K562 (cell line): ENCODE measurements at regions not wholly inside any gene's neighbourhood (a gene's known extent, or its start where the extent isn't known, plus 50 kb on each side); places are given as distances from the start of the nearest gene placed in this dataset.

ENCODE experiments used
- CCNT2 ChIP-seq: IDR thresholded peaks from 2 replicates; pipeline ENCODE4 v1.6.1; 2011; ENCODE audit warnings: borderline replicate concordance, low read depth, mild to moderate bottlenecking, moderate library complexity, mixed read lengths, low read length; ENCODE audit not compliant: insufficient read length; ENCODE audit errors: extremely low read depth
- CTCFL ChIP-seq: IDR thresholded peaks from 2 replicates; pipeline ENCODE4 v1.6.1; 2011; ENCODE audit warnings: borderline replicate concordance, low read depth, mild to moderate bottlenecking, moderate library complexity, low read length; ENCODE audit not compliant: insufficient read depth, poor library complexity, severe bottlenecking
- CXXC5 ChIP-seq: fragments of 250-450 bp; sonication (Bioruptor Pico); IDR thresholded peaks from 2 replicates; pipeline ENCODE4 v1.8.0; 2022; ENCODE audit warnings: inconsistent platforms, mild to moderate bottlenecking, moderate library complexity
- GABPB1 ChIP-seq: sonication (generic); formaldehyde crosslinking; IDR thresholded peaks from 2 replicates; pipeline ENCODE4 v1.8.0; 2022; ENCODE audit warnings: mild to moderate bottlenecking, missing genetic modification reagents
- JUND ChIP-seq, 2 experiments: IDR thresholded peaks; 2 replicates in 1 of 2; 3 replicates in 1 of 2; pipeline ENCODE4 v1.6.1; 2011; ENCODE audit warnings: borderline replicate concordance in 2 of 2, low read depth in 2 of 2, low read length in 2 of 2, improper control_type of control experiment in 1 of 2, missing biosample characterization in 1 of 2, missing genetic modification characterization in 1 of 2, missing genetic modification reagents in 1 of 2
- KLF1 ChIP-seq: fragments of 450-650 bp; IDR thresholded peaks from 2 replicates; pipeline ENCODE4 v1.6.1; 2016; ENCODE audit warnings: missing genetic modification characterization, missing compliant biosample characterization
- NR2C1 ChIP-seq, 2 experiments: fragments of 450-650 bp; IDR thresholded peaks; 2 replicates each; pipeline ENCODE4 v1.6.1; 2017; ENCODE audit warnings: mild to moderate bottlenecking in 2 of 2, antibody characterized with exemption in 1 of 2, inconsistent platforms in 1 of 2, missing compliant biosample characterization in 1 of 2, missing genetic modification characterization in 1 of 2
- RERE ChIP-seq: sonication (generic); formaldehyde crosslinking; IDR thresholded peaks from 2 replicates; pipeline ENCODE4 v1.8.0; 2023; ENCODE audit warnings: missing genetic modification reagents, mild to moderate bottlenecking, borderline replicate concordance
- SMARCA5 ChIP-seq: fragments of 450-650 bp; IDR thresholded peaks from 2 replicates; pipeline ENCODE4 v1.6.1; 2016
- SP2 ChIP-seq: IDR thresholded peaks from 2 replicates; pipeline ENCODE4 v1.6.1; 2011; ENCODE audit warnings: mild to moderate bottlenecking, low read depth, low read length, moderate library complexity; ENCODE audit not compliant: poor library complexity, severe bottlenecking; ENCODE audit errors: extremely low read depth
- ZFP91 ChIP-seq: sonication (generic); formaldehyde crosslinking; IDR thresholded peaks from 2 replicates; pipeline ENCODE4 v1.8.0; 2022; ENCODE audit warnings: mild to moderate bottlenecking, missing genetic modification reagents
- ZNF507 ChIP-seq: conservative IDR thresholded peaks from 2 replicates; pipeline ENCODE4 v1.6.1; 2017; ENCODE audit warnings: missing genetic modification characterization, missing compliant biosample characterization
- ZZZ3 ChIP-seq: fragments of 450-650 bp; IDR thresholded peaks from 2 replicates; pipeline ENCODE4 v1.6.1; 2016; ENCODE audit warnings: antibody characterized with exemption, mild to moderate bottlenecking, moderate library complexity
- TF ChIP-seq, protein P1 (sequence below): fragments of 450-650 bp; IDR thresholded peaks from 2 replicates; pipeline ENCODE4 v1.6.1; 2016; ENCODE audit warnings: low read depth, mild to moderate bottlenecking, moderate library complexity
- TF ChIP-seq, protein P2 (sequence below): sonication (generic); formaldehyde crosslinking; IDR thresholded peaks from 2 replicates; pipeline ENCODE4 v1.8.0; 2022; ENCODE audit warnings: missing genetic modification reagents, mild to moderate bottlenecking, moderate library complexity, borderline replicate concordance

DNA sequence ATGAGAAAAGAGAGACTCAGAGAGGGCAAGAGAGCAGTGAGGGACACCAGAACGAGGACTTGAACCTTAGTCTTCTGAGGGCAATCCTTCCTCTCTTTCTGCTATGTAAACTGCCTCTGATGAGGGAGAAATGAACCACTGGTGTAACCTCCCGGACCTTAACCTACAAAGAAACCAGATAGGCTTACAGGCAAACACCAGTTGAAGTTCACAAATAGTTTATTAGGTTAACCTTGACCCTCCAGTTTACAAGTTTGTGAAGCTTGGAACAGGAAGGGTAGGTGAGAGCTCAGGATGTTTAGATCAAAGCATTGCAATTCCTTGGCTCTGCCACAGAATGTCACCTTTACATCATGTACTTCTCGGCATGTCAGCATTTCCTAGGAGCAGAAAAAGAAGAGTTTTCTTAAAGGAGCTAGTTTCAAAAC lies 486.4 kb upstream of the SPRED2 start (continued):
- TF ChIP-seq RERE (CRISPR knock-in tag): no peak
- TF ChIP-seq ZZZ3: no peak
- no peak for TF ChIP-seq KLF1 (tag)
- no peak for TF ChIP-seq CXXC5 (CRISPR knock-in tag)
- TF ChIP-seq, protein P1, sequence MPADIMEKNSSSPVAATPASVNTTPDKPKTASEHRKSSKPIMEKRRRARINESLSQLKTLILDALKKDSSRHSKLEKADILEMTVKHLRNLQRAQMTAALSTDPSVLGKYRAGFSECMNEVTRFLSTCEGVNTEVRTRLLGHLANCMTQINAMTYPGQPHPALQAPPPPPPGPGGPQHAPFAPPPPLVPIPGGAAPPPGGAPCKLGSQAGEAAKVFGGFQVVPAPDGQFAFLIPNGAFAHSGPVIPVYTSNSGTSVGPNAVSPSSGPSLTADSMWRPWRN: no peak
- no peak for TF ChIP-seq CTCFL
- TF ChIP-seq ZFP91 (CRISPR knock-in tag): no peak
- no peak for TF ChIP-seq GABPB1 (CRISPR knock-in tag)
- TF ChIP-seq, protein P2, sequence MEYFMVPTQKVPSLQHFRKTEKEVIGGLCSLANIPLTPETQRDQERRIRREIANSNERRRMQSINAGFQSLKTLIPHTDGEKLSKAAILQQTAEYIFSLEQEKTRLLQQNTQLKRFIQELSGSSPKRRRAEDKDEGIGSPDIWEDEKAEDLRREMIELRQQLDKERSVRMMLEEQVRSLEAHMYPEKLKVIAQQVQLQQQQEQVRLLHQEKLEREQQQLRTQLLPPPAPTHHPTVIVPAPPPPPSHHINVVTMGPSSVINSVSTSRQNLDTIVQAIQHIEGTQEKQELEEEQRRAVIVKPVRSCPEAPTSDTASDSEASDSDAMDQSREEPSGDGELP (CRISPR knock-in tag): no peak
- no peak for TF ChIP-seq ZNF507 (tag)
- TF ChIP-seq SMARCA5: no peak
- no peak for TF ChIP-seq NR2C1 (IDR thresholded peaks at IDR 0.05)
- no peak for TF ChIP-seq NR2C1 (tag; IDR thresholded peaks at IDR 0.05)
- no peak for TF ChIP-seq JUND (IDR thresholded peaks at IDR 0.05; ENCODE audit: borderline replicate concordance, low read depth, low read length)
- no peak for TF ChIP-seq JUND (tag; IDR thresholded peaks at IDR 0.05; ENCODE audit: borderline replicate concordance, low read depth, low read length)
- no peak for TF ChIP-seq SP2
- TF ChIP-seq CCNT2: no peak
